ENCODE measurements at regions not wholly inside any gene's neighbourhood (a gene's known extent, or its start where the extent isn't known, plus 50 kb on each side); places are given as distances from the start of the nearest gene placed in this dataset.

DNA sequence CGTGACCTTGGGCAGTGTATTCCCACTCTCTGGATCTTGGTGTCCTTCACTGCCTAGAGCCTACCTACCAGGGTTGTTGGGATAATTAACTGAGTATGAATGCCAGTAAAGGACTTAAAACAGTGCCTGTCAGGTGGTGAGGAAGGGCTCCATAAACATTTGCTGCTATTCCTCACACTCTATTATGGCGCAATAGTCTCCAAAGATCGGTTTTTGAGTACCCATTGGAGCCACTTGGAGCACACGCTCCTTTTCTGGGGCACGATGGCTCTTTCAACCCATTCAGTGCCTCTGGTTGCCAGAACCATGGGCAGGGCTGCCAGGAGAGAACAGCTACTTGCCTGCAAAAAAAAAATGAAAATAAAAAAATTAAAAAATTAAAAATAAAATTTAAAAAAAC, 296.6 kb upstream of the PPARGC1A start:
- TF ChIP-seq POLR2A (IDR thresholded peaks at IDR 0.05) (no peak), CTCF (IDR thresholded peaks at IDR 0.05) (no peak), POLR2AphosphoS5 (IDR thresholded peaks at IDR 0.05) (no peak)
